CMK (cell line): ENCODE measurements at regions not wholly inside any gene's neighbourhood (a gene's known extent, or its start where the extent isn't known, plus 50 kb on each side); places are given as distances from the start of the nearest gene placed in this dataset.

Experiments used
- DNase-seq: peaks from one replicate; pipeline ENCODE4 v3.0.0-alpha.2; 2010; ENCODE audit warnings: low read depth

GRCh38 chr7:9981742-9982349 is 991.8 kb upstream of the PHF14 start:
- DNase-seq = no peak

DNA sequence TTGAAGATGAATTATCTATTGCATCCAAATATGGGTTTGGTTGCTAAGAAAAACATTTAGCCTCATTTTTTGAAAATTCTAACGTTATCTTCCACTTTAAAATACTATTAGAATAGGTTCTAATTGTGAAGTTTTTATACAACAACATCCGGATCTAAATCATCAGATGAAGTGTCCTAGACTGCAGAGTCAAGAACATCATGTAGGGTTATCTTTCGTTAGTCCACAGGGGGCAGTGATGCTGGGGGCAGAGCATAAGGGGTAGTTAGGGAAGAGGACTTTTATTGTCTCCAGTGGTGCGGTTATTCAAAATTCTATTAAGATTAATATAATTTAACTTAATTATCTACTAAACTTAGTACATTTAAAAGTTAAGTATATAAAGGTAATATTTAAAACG is 990.6 kb upstream of the PHF14 start:
- no peak for DNase-seq

GRCh38 chr7:10015687-10016086 is 958.0 kb upstream of the PHF14 start:
- no peak for DNase-seq

DNA sequence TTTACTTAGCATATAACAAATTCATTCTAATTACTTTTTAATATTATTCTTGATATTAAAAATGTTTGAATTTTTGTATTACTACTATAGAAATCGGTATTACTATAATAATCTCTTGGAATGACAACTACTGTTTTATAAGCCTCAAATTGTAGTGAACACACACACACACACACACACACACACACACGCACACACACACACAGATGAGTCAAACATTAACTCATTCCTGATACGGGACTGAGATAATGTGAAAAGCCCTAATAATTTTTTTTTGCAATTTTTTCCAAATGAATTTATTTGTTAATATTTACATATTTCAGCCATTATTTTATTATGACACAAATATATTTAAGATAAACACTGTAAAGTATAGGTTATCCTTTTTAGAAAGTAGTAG is 951.2 kb upstream of the PHF14 start:
- DNase-seq = no peak

GRCh38 chr7:10022957-10023356 is 950.7 kb upstream of the PHF14 start:
- DNase-seq = no peak

DNA sequence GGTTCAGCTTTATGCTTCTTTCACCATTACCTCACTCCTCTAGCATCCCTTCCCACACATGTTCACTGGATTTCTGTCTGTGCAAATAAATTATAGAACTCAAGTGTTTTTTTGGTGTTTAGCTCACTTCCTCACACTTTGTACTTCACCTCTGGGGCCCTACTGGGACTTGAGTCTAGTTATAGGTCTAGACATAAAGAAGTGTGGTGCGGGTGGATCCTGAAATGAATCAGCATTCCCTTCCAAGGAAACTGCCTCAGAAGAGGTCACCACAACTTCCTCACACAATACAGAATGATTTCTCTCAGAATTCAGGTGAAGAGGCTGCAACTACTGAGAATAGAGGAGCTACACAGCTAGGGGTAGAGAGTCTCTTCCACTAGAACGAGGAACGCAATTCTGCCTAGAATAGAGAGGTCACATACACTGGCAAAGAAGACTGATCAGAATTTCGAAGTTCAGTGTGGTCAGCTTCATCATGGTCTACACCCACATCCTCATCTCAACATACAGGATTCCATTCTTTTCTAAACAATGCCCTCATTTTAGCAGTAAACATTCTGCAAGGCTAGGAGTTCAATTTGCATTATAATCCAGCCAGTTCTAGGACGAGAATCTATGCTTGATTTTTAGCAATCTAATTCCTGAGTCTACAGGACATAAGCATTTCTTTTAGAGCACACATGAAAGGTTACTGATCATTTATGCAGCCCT is 938.7 kb upstream of the PHF14 start:
- DNase-seq = no peak

GRCh38 chr7:10036693-10037092 is 937.0 kb upstream of the PHF14 start:
- no peak for DNase-seq

GRCh38 chr7:10038351-10038750 is 935.3 kb upstream of the PHF14 start:
- DNase-seq = no peak

GRCh38 chr7:10040674-10041073 is 933.0 kb upstream of the PHF14 start:
- no peak for DNase-seq

- no peak for DNase-seq
Measured at GRCh38 chr7:10070899-10071298, 902.8 kb upstream of the PHF14 start.

DNA sequence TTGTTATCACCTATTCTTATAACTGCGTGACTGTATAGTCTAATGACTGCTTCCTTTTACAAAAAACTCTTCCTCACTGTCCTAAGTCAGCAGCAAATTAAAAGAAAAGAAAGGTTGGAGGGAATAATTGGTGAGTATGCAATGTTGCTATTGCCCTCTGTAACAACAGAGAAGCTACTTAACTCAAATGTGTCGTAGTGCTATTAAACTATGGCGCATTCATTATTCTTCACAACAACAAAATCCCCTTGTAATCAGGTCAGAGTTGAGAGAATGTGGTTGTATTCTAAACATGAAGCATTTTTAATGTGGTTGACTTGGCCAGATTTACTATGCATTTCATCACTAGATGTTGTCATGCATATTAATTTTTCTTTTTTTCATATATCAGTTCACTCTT is 897.8 kb upstream of the PHF14 start:
- no peak for DNase-seq

GRCh38 chr7:10076660-10077300 is 896.9 kb upstream of the PHF14 start:
- DNase-seq = no peak

GRCh38 chr7:10079572-10079971 is 894.1 kb upstream of the PHF14 start:
- DNase-seq = no peak

DNA sequence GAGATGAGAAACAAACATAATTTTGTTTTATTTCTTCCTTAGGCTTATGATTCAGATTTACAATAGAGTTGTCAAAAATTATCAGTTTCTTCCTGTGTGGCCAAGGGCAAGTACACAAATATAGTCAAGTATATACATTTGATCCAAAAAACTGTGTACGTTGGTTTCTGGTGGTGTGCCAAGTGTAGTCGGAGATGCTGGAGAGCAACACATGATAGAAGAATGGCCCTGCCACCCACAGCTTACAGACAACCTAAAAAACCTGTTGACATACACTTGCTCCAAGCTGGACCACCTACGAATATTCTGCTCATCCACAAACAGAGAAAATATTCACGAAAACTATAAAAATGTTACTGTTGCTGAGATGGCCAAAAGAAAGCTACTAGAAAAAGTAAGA is 890.8 kb upstream of the PHF14 start:
- no peak for DNase-seq

DNA sequence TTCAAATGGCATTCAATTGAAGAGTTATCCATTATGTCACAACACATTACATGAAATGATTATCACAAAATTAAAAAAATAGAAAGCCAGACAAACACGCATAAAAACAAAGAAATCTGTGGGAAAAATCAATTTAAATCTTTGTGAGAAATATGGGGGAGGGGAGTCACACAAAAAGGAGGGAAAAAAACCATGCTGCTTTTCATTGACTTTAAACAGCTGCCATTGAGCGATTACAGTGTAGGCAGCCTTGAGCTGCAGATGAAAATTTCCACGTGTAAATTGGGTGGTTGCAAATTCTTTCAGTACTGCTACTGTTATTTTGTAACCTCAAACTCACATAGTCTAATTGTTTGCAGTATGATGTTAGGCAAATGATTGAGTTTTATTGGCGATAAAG is 889.9 kb upstream of the PHF14 start:
- DNase-seq = no peak

GRCh38 chr7:10085231-10085630 is 888.4 kb upstream of the PHF14 start:
- DNase-seq = no peak

GRCh38 chr7:10100572-10100971 is 873.1 kb upstream of the PHF14 start:
- DNase-seq = no peak

GRCh38 chr7:10101351-10101750 is 872.3 kb upstream of the PHF14 start:
- DNase-seq = no peak

GRCh38 chr7:10104292-10104691 is 869.4 kb upstream of the PHF14 start:
- DNase-seq = no peak

GRCh38 chr7:10106609-10107008 is 867.1 kb upstream of the PHF14 start:
- no peak for DNase-seq

DNA sequence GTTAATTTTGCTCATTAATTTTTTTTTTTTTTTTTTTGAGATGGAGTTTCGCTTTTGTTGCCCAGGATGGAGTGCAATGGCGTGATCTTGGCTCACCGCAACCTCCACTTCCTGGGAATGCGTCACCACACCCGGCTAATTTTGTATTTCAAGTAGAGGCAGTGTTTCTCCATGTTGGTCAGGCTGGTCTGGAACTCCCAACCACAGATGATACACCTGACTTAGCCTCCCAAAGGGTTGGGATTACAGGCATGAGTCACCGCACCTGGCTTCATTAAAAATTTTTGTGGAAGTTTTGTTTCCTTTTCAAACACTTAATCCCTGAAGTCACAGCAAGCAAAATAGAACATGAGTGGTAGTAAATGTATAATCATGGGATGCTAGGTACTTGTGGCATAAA is 857.2 kb upstream of the PHF14 start:
- no peak for DNase-seq

GRCh38 chr7:10117815-10118214 is 855.9 kb upstream of the PHF14 start:
- no peak for DNase-seq

DNA sequence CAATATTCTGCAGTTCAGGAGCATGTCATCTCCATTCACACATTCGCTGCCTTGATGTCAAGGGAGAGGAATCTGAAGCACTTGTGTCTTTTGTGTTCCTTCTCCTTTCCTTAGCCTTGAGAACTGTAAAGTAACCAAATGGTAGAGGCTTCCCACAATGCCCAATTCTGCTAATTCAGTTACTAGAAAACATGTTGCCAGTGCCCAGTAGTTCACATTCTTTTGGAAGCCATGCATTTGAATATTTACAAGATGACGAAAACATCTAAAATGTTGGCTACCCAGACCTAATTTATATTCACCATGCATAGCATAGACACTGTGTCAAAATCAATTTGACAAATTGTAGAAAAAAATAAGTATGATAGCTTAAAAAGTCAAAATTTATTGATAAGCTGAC is 852.7 kb upstream of the PHF14 start:
- DNase-seq = no peak

DNA sequence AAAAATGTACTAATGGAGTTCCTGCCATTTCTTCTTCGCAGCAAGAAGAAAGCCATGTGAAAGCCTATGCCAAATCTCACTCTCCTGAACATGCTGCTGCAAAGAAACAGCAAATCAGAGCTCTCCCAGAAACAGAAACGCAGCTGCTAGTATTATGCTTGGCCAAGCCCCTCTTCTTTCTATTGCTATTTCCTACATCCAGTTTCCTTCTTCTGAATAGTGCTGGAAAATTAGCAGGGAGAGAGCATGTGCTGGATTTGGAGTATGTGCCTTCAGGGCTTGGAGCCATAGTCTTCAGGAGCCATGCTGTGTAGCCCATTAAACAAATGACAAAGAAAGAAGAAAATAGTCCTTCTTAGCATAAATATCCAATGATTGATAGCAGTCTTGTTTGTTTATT is 852.0 kb upstream of the PHF14 start:
- no peak for DNase-seq
